ENCODE measurements at regions not wholly inside any gene's neighbourhood (a gene's known extent, or its start where the extent isn't known, plus 50 kb on each side); places are given as distances from the start of the nearest gene placed in this dataset.

DNA sequence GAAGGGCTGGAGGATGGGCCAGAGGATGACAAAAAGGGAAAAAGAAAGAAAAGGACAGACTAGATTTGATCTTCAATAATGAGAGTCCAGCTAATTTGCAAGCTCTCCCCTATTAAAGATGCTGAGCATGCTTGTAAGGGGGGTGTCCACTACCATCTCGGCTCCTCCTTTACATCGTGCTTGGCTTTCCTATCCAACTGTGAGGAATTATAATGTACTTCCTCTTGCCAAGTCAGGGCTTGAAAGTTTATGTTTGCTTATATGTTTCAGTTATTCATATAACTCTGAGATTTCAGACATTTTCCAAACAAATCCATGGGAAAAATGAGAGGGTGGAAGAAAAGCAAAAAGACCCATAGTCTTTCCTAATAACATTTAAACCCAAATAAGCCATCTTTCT lies 387.1 kb downstream of the METTL15 start:
- no peak overlapping the region for H3K4me3 ChIP-seq
- no peaks in the 10 kb centered on the region for H3K9me3 ChIP-seq
- no peak overlapping the region for H3K9ac ChIP-seq
- H3K4me1 ChIP-seq: no peaks in the 10 kb centered on the region
- H4K20me1 ChIP-seq: no peaks in the 10 kb centered on the region
- H3K27ac ChIP-seq: no peak overlapping the region
- TF ChIP-seq Cebpa-rat (IDR thresholded peaks at IDR 0.05): no peak
- no peak overlapping the region for H3K4me2 ChIP-seq
- H3K27me3 ChIP-seq: no peaks in the 10 kb centered on the region
- no peaks in the 10 kb centered on the region for H3K36me3 ChIP-seq

DNA sequence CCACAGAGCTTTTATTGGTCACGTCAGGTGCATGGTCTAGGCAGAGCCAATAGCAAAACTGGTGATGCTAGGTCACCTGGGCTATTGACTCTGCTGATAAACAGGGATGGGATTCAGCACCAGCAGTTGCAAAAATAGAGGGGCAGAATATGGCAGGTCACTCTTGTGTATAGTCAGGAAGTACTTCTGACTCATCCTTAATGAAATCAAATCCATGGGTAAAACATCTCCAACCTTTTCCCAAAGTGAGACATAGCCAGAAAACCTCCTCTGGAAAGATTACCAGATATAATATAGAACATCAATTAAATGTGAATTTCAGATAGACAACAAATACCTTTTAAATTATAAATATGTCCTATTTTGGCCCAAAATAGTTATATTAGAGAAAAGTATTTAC lies 383.2 kb downstream of the METTL15 start:
- no peak overlapping the region for H3K4me3 ChIP-seq
- H3K9ac ChIP-seq: no peak overlapping the region
- H3K27me3 ChIP-seq: no peaks in the 10 kb centered on the region
- H4K20me1 ChIP-seq: no peaks in the 10 kb centered on the region
- H3K27ac ChIP-seq: no peak overlapping the region
- H3K36me3 ChIP-seq: no peaks in the 10 kb centered on the region
- H3K4me2 ChIP-seq: no peak overlapping the region
- no peaks in the 10 kb centered on the region for H3K9me3 ChIP-seq
- no peaks in the 10 kb centered on the region for H3K4me1 ChIP-seq
- TF ChIP-seq Cebpa-rat (IDR thresholded peaks at IDR 0.05): no peak

- no peak for TF ChIP-seq Cebpa-rat (IDR thresholded peaks at IDR 0.05)
- H3K27ac ChIP-seq: no peak overlapping the region
- no peaks in the 10 kb centered on the region for H3K27me3 ChIP-seq
- no peak overlapping the region for H3K4me2 ChIP-seq
- no peak overlapping the region for H3K4me3 ChIP-seq
- H3K36me3 ChIP-seq: no peaks in the 10 kb centered on the region
- no peaks in the 10 kb centered on the region for H3K4me1 ChIP-seq
- H3K9ac ChIP-seq: no peak overlapping the region
- no peaks in the 10 kb centered on the region for H3K9me3 ChIP-seq
- no peaks in the 10 kb centered on the region for H4K20me1 ChIP-seq
Observed at GRCh38 chr11:28490773-28491382, 382.7 kb downstream of the METTL15 start.

GRCh38 chr11:28488336-28488735 lies 380.1 kb downstream of the METTL15 start:
- no peak overlapping the region for H3K27ac ChIP-seq
- no peaks in the 10 kb centered on the region for H3K36me3 ChIP-seq

GRCh38 chr11:28483072-28483867 lies 375.1 kb downstream of the METTL15 start:
- no peak overlapping the region for H3K27ac ChIP-seq
- H4K20me1 ChIP-seq: no peaks in the 10 kb centered on the region
- TF ChIP-seq Cebpa-rat (IDR thresholded peaks at IDR 0.05): no peak
- H3K9ac ChIP-seq: no peak overlapping the region
- no peaks in the 10 kb centered on the region for H3K27me3 ChIP-seq
- H3K9me3 ChIP-seq: no peaks in the 10 kb centered on the region
- H3K4me1 ChIP-seq: no peaks in the 10 kb centered on the region
- no peaks in the 10 kb centered on the region for H3K36me3 ChIP-seq
- no peak overlapping the region for H3K4me2 ChIP-seq
- H3K4me3 ChIP-seq: no peak overlapping the region

More at GRCh38 chr11:28488336-28488735, 380.1 kb downstream of the METTL15 start:
- Histone ChIP-seq H4K20me1 (no peaks in the 10 kb centered on the region), H3K4me3 (no peak overlapping the region), H3K4me1 (no peaks in the 10 kb centered on the region), H3K27me3 (no peaks in the 10 kb centered on the region), H3K9me3 (no peaks in the 10 kb centered on the region), H3K4me2 (no peak overlapping the region), H3K9ac (no peak overlapping the region)
- no peak for TF ChIP-seq Cebpa-rat (IDR thresholded peaks at IDR 0.05)

DNA sequence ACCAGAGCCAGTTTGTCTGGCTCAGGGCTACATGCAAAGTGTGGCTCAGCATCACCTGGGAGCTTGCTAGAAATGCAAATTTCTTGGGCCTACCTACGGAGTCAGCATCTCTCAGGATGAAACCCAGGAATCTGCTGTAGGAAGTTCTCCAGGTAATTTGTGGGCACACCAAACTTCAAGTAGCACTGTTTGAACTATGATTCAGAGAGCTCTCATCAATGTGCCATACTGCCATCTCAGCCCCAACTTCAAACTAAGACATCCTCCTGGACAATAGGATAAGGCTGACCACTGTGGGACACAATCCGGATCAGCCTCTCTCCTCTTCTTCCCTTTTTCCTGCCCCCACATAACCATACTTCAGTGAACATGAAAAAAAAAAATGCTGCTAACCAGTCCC lies 374.5 kb downstream of the METTL15 start:
- H3K9me3 ChIP-seq: no peaks in the 10 kb centered on the region
- H3K4me2 ChIP-seq: no peak overlapping the region
- H3K4me1 ChIP-seq: no peaks in the 10 kb centered on the region
- H3K27me3 ChIP-seq: no peaks in the 10 kb centered on the region
- no peak overlapping the region for H3K9ac ChIP-seq
- no peak for TF ChIP-seq Cebpa-rat (IDR thresholded peaks at IDR 0.05)
- H4K20me1 ChIP-seq: no peaks in the 10 kb centered on the region
- no peak overlapping the region for H3K27ac ChIP-seq
- no peaks in the 10 kb centered on the region for H3K36me3 ChIP-seq
- H3K4me3 ChIP-seq: no peak overlapping the region

GRCh38 chr11:28481616-28482480 lies 373.7 kb downstream of the METTL15 start:
- no peaks in the 10 kb centered on the region for H3K4me1 ChIP-seq
- no peaks in the 10 kb centered on the region for H4K20me1 ChIP-seq
- no peak for TF ChIP-seq Cebpa-rat (IDR thresholded peaks at IDR 0.05)
- H3K9me3 ChIP-seq: no peaks in the 10 kb centered on the region
- no peaks in the 10 kb centered on the region for H3K36me3 ChIP-seq
- H3K4me3 ChIP-seq: no peak overlapping the region
- no peak overlapping the region for H3K9ac ChIP-seq
- no peak overlapping the region for H3K27ac ChIP-seq
- H3K4me2 ChIP-seq: no peak overlapping the region
- no peaks in the 10 kb centered on the region for H3K27me3 ChIP-seq

DNA sequence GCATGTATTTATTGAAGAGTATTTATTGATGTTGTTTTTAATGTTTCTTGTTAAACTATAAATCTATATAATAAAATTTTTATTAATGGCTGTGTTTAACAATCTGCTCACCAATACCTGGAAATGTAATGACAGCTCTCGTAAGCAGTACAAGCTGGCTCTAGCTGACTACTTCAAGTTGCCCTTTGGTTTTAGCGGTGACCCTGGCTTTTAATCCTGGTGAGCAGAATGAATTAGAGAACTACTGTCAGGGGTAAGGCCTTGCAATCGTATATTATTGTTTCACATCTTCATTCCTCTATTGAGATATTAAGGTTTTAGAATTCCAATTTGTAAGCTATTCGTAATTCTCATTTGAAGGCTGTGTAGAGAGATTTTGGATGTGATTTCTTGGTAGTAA lies 372.2 kb downstream of the METTL15 start:
- no peak overlapping the region for H3K4me2 ChIP-seq
- H3K27ac ChIP-seq: no peak overlapping the region
- H3K9ac ChIP-seq: no peak overlapping the region
- no peaks in the 10 kb centered on the region for H3K27me3 ChIP-seq
- no peaks in the 10 kb centered on the region for H3K4me1 ChIP-seq
- no peaks in the 10 kb centered on the region for H3K36me3 ChIP-seq
- TF ChIP-seq Cebpa-rat (IDR thresholded peaks at IDR 0.05): no peak
- H4K20me1 ChIP-seq: no peaks in the 10 kb centered on the region
- no peaks in the 10 kb centered on the region for H3K9me3 ChIP-seq
- H3K4me3 ChIP-seq: no peak overlapping the region

DNA sequence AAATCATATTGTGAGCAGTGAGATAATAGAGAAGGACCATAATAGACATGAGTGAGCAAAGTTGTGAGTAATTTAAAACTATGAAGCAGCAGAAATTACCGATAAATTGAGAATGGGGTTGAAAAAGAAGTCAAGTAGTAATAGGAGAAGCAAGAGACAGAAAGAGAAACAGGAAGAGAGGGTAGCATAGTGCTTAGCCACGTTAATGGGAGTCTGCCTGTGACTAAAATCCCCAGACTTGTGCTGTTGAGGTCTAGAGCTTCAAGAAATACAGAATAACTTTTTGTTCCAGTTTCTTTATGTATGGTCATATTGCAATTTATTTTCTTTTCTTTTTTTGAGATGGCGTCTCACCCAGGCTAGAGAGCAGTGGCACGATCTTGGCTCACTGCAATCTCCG lies 368.7 kb downstream of the METTL15 start:
- Histone ChIP-seq H3K27ac (no peak overlapping the region), H3K4me1 (no peaks in the 10 kb centered on the region), H4K20me1 (no peaks in the 10 kb centered on the region), H3K4me2 (no peak overlapping the region), H3K4me3 (no peak overlapping the region), H3K36me3 (no peaks in the 10 kb centered on the region), H3K9ac (no peak overlapping the region), H3K9me3 (no peaks in the 10 kb centered on the region), H3K27me3 (no peaks in the 10 kb centered on the region)
- no peak for TF ChIP-seq Cebpa-rat (IDR thresholded peaks at IDR 0.05)

DNA sequence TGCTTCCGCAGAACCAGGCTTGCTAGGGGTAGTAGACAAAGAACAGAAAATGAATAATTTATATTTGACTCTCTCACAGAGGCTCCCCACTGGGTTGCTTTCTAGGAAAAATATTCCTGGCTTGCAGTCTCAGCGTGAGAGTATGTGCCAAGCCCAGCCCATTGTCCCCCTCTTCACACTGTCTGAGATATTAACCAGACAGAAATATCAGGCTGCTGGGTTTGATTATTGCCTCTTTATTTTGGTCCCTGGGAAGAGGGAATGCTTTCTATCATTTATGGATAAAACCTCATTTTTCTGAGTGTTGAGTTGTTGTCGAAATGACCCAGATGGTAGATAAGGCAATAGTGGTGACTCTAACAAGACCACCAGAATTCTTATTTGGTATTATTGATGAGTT lies 367.9 kb downstream of the METTL15 start:
- H3K4me3 ChIP-seq: no peak overlapping the region
- no peaks in the 10 kb centered on the region for H3K27me3 ChIP-seq

More for the DNA sequence above, 367.9 kb downstream of the METTL15 start:
- Histone ChIP-seq H4K20me1 (no peaks in the 10 kb centered on the region), H3K27ac (no peak overlapping the region), H3K4me1 (no peaks in the 10 kb centered on the region), H3K4me2 (no peak overlapping the region), H3K9ac (no peak overlapping the region), H3K9me3 (no peaks in the 10 kb centered on the region), H3K36me3 (no peaks in the 10 kb centered on the region)
- no peak for TF ChIP-seq Cebpa-rat (IDR thresholded peaks at IDR 0.05)
